ENCODE measurements at regions not wholly inside any gene's neighbourhood (a gene's known extent, or its start where the extent isn't known, plus 50 kb on each side); places are given as distances from the start of the nearest gene placed in this dataset.

DNA sequence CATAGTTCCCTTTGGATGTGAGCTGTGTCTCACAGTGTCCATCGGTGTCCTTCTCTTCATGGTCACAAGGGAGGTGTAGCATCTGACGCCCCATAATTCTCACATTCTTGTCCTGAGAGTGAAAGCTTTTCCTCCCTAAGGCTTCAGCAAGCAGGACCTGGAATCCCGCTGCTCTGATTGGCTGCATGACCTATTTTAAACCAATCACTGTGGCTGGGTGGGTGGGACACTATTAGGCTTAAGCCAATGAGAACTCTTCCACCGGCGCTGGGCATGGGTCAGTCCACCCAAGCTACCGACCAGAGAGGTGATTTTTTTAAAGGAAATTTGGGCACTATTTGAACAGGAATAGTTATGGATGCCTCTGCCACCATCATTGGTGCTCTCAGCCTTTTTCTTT lies 385.9 kb downstream of the MFSD1 start:
- ChIA-PET CTCF (no interaction called here), POLR2A (no interaction called here)
- Mint-ChIP-seq H3K27me3 (no peaks in the 10 kb centered on the region), H3K27ac (no peak overlapping the region), H3K9me3 (no peaks in the 10 kb centered on the region), H3K4me1 (ENCODE audit: low read depth) (no peaks in the 10 kb centered on the region), H3K4me3 (no peak overlapping the region), H3K36me3 (ENCODE audit: low read depth) (no peaks in the 10 kb centered on the region)
- DNase-seq, result no peak
- TF ChIP-seq, protein P1, sequence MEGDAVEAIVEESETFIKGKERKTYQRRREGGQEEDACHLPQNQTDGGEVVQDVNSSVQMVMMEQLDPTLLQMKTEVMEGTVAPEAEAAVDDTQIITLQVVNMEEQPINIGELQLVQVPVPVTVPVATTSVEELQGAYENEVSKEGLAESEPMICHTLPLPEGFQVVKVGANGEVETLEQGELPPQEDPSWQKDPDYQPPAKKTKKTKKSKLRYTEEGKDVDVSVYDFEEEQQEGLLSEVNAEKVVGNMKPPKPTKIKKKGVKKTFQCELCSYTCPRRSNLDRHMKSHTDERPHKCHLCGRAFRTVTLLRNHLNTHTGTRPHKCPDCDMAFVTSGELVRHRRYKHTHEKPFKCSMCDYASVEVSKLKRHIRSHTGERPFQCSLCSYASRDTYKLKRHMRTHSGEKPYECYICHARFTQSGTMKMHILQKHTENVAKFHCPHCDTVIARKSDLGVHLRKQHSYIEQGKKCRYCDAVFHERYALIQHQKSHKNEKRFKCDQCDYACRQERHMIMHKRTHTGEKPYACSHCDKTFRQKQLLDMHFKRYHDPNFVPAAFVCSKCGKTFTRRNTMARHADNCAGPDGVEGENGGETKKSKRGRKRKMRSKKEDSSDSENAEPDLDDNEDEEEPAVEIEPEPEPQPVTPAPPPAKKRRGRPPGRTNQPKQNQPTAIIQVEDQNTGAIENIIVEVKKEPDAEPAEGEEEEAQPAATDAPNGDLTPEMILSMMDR (IDR thresholded peaks at IDR 0.05), result no peak
- intact Hi-C loops (cut with micrococcal nuclease), result no loop called here
- no peak for ATAC-seq

GRCh38 chr3:159189994-159190669 lies 388.3 kb downstream of the MFSD1 start:
- Mint-ChIP-seq H3K27ac (no peak overlapping the region), H3K9me3 (no peaks in the 10 kb centered on the region), H3K4me3 (no peak overlapping the region), H3K27me3 (no peaks in the 10 kb centered on the region), H3K36me3 (ENCODE audit: low read depth) (no peaks in the 10 kb centered on the region), H3K4me1 (ENCODE audit: low read depth) (no peaks in the 10 kb centered on the region)
- TF ChIP-seq, protein P1 (IDR thresholded peaks at IDR 0.05), result no peak
- POLR2A ChIA-PET, result no interaction called here
- CTCF ChIA-PET, result no interaction called here
- DNase-seq, result no peak
- ATAC-seq, result no peak
- intact Hi-C loops (cut with micrococcal nuclease), result no loop called here

DNA sequence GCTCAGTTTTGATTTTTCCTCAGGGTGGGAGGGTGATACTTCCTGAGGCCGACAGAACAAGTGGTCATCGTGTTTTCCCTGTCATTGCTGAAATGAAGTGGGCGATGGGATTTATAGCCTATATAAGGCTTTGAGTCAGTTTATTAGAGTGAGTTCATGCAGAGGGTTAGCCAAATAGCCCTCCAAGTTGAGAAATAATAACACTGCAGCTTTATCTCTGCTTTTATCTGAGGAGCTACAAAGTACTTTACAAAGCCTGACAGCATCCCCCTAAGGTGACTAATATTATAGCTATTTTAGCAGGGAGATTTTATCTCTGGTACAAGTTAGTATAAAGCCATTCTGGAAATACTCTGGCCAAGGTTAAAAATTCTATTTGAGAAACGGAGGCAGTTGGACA lies 389.6 kb downstream of the MFSD1 start:
- intact Hi-C loops (cut with micrococcal nuclease), result no loop called here

DNA sequence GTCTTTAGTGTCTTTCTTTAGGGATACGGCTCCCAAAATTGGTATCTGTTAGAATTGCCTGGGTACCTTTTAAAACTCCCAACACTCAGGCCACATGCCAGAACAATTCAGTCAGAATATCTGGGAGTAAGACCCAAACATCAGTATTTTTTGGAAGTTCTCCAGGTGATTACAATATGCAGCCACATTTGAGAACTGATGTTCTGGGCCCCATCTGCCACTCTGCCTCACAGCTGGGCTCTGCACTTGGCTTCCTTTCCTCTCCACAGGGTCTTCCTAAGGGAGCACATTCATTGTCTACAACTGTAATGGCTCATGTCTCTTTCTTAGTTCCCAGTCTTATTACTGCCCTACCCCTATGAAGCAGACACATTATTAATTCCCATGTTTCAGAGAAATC lies 394.5 kb downstream of the MFSD1 start:
- no peaks in the 10 kb centered on the region for H3K27me3 Mint-ChIP-seq
- no peak overlapping the region for H3K27ac Mint-ChIP-seq
- ChIA-PET CTCF (no interaction called here), POLR2A (no interaction called here)
- H3K36me3 Mint-ChIP-seq (ENCODE audit: low read depth), result no peaks in the 10 kb centered on the region
- ATAC-seq (no peak), DNase-seq (no peak)
- H3K4me3 Mint-ChIP-seq, result no peak overlapping the region
- TF ChIP-seq, protein P1 (IDR thresholded peaks at IDR 0.05), result no peak
- intact Hi-C loops (cut with micrococcal nuclease), result no loop called here
- no peaks in the 10 kb centered on the region for H3K9me3 Mint-ChIP-seq
- H3K4me1 Mint-ChIP-seq (ENCODE audit: low read depth), result no peaks in the 10 kb centered on the region

More for the DNA sequence above, 389.6 kb downstream of the MFSD1 start:
- ATAC-seq, result no peak
- POLR2A ChIA-PET, result interaction anchor here (0.5 kb wide), 1 partner anchor 46 kb away, joined by 3 read pairs; no protein-coding TSS in a partner anchor
- TF ChIP-seq, protein P1 (IDR thresholded peaks at IDR 0.05), result no peak
- CTCF ChIA-PET, result no interaction called here
- DNase-seq, result no peak
- no peak overlapping the region for H3K27ac Mint-ChIP-seq
- H3K4me3 Mint-ChIP-seq, result no peak overlapping the region
- no peaks in the 10 kb centered on the region for H3K4me1 Mint-ChIP-seq (ENCODE audit: low read depth)
- no peaks in the 10 kb centered on the region for H3K27me3 Mint-ChIP-seq
- H3K9me3 Mint-ChIP-seq, result no peaks in the 10 kb centered on the region
- H3K36me3 Mint-ChIP-seq (ENCODE audit: low read depth), result no peaks in the 10 kb centered on the region

DNA sequence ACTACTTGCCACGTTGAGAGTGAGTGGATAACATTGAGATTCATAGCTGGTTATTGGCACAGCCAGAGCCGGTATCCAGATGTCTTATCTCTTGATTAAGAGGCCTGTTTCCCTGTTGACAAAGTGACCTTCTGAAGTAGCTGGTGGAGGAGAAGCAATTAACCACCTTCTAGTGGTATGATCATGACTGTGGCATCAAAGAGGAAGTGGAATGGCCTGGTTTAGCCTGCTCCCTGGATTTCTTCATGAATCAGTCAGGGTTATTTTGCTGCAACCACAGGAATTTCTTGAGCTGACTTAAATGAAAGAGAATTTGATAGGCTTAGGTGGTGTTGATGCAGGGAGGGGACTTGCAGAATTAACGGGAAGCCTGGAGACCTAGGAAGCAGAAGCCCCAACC lies 398.3 kb downstream of the MFSD1 start:
- TF ChIP-seq, protein P1 (IDR thresholded peaks at IDR 0.05), result no peak
- Mint-ChIP-seq H3K27ac (no peak overlapping the region), H3K9me3 (peaks cover 1% of the 10 kb centered on the region), H3K4me3 (no peak overlapping the region), H3K36me3 (ENCODE audit: low read depth) (no peaks in the 10 kb centered on the region), H3K27me3 (no peaks in the 10 kb centered on the region), H3K4me1 (ENCODE audit: low read depth) (no peaks in the 10 kb centered on the region)
- CTCF ChIA-PET, result no interaction called here
- POLR2A ChIA-PET, result no interaction called here
- intact Hi-C loops (cut with micrococcal nuclease), result no loop called here
- ATAC-seq (no peak), DNase-seq (no peak)
